Inflammatory macrophage treated with lipopolysaccharide for 1 hour (primary cell): ENCODE measurements at regions not wholly inside any gene's neighbourhood (a gene's known extent, or its start where the extent isn't known, plus 50 kb on each side); places are given as distances from the start of the nearest gene placed in this dataset.
"Not testable (repeated sequence)": the region's sequence is repeated elsewhere in the genome, so short reads cannot be mapped to it uniquely, and the experiment has no call there.

Experiments used
- DNase-seq, 2 donors: peaks; one replicate each; pipeline ENCODE4 v3.0.0-alpha.2; 2020 to 2022

DNA sequence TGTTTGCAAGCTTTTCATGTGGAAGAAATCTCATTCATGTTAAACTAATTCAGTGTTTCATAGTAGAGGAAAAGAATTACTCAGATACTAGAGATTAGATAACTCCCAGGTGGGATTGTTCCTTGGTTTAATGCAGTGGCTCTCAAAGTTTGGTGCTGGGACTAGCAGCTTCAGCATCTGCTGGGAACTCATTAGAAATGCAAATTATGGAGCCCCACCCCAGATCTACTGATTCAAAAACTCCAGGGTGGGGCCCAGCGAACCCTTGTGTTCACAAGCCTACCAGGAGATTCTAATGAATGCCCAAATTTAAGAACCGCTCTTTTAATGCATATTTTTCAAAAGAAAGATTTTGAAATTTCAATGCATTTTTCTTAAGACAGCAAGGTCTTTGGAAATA, 253.4 kb upstream of the CNTNAP4 start:
- DNase-seq = no peak

DNA sequence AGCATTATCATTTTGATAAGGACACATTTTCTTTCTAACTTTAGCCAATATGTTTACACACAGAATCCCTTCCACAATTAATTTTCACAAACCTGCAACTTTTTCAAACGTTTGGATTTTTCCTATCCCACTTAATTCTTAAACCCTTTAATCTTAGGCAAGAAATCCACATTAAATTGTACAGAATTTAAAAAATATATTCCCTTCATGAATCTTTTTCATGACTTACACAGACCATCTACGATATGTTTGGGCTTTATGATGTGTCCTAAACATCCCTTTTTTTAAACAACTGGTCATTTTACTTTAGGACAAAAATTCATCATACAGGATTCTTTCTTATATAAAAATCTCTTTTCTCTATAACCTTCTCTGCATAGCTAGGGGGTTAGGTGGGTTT, 241.5 kb upstream of the CNTNAP4 start:
- DNase-seq = no peak

GRCh38 chr16:76038097-76038496, 239.1 kb upstream of the CNTNAP4 start:
- DNase-seq = no peak

DNA sequence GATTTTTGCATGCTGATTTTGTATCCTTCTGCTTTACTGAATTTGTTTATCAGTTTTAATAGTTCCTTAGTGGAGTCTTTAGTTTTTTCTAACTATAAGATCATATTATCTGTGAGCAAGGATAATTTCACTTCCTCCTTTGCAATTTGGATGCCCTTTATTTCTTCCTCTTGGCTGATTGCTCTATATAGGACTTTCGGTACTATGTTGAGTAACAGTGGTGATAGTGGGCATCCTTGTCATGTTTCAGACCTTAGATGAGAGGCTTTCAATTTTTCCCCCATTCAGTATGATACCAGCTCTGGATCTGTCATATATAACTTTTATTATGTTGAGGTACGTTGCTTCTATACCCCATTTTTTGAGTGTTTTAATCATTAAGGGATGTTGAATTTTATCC, 224.5 kb upstream of the CNTNAP4 start:
- DNase-seq = no peak

DNA sequence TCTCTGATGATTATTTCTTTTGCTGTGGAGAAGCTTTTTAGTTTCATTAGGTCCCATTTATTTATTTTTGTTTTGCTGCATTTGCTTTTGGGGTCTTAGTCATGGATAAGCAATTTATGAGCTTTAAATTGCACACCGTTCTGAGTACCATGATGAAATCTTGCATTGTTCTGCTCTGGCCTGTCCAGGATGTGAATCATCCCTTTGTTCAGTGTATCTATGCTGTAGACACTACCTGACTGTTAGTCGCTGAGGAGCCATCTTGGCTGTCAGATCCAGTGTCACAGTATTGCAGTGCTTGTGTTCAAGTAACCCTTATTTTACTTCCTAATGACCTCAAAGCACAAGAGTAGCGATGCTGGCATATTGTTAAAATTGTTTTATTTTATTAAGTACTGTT, 218.0 kb upstream of the CNTNAP4 start:
- no peak for DNase-seq

DNA sequence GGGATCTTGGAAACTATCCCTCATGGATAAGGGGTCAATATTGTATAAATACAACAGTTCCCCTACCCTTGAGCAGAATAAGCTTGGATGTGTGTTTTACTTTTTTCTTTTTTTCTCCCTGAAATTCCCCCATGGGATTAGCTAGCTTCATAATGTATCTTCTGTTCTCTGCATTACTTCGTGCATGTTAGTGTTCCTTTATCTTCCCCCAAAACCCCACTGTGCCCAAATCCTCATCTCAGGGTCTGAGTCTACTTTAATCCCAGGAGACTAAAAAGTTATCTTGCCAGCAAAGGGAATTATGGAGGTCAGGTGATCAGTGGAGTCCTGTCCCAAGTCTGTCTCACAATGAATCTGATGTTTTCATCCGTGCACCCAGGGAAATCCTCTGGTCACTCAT, 217.5 kb upstream of the CNTNAP4 start:
- no peak for DNase-seq

DNA sequence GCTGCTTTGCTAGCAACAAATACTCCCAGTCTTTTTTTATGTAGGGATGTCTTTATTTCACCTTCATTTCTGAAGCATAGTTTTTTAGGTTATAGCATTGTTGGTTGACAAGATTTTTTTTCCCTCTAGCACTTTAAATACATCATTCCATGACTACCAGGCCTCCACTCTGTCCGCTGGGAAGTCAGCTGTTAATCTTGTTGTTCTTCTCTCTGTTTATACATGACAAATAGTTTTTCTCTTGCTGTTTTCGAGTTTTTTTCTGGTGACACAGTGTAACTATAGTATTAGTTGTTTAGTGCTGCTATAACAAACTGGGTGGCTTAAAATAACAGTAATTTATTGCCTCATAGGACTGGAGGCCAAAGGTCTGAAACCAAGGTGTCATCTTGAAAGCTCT, 205.5 kb upstream of the CNTNAP4 start:
- no peak for DNase-seq

GRCh38 chr16:76081967-76082366, 195.2 kb upstream of the CNTNAP4 start:
- DNase-seq = no peak

GRCh38 chr16:76106647-76107046, 170.6 kb upstream of the CNTNAP4 start:
- no peak for DNase-seq

GRCh38 chr16:76108460-76108859, 168.7 kb upstream of the CNTNAP4 start:
- DNase-seq = no peak

DNA sequence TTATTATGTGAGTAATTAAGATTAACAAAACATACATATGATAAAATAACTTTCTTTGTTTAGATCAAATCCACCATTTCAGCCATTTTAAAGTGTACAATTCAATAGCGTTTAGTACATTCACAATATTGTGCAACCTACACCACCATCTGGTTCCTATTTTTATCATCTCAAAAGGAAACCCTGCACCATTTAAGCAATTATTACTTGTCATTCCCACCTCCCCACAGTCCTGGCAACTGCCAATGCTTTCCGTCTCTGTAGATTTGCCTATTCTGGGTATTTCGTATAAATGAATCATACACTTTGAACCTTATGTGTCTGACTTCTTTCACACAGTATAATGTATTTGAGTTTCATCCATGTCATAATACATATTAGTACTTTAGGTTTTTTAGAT, 162.5 kb upstream of the CNTNAP4 start:
- DNase-seq = no peak

DNA sequence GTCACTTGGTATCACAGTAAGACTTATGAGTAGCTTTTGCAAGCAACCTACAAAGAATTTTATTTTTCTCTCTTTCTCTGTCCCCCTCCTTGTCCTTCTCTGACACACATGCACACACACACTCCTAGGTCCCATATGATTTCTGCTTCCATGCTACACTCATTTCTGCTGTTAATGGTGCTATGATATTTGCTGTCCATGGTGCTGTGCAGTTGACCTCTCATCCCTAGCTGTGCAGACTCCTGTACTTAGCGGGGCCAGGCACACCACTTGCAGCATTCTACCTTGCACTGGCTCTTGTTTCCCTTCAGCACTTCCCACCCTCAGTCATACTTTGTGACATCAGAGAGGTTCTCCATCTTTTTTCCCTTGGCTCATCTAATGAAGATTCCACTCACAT, 158.9 kb upstream of the CNTNAP4 start:
- DNase-seq = no peak

DNA sequence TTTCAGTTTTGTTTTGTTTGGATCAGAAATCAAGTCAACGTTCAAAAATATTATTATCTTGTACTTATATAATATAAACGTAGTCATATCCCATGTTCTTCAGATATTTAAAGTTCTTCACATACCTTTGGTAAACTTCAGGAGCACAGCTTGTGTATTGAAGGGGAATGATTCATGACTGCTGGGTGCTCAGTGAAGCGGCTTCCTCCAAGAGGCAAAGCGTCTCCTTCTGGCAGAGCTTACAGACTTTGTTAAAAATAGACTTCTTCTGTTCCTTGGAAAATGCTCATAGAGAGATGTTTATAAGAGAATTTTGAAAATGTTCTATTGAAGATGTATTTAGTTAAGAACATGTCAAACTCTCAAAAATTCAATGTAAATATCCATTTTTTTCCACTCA, 155.6 kb upstream of the CNTNAP4 start:
- no peak for DNase-seq

DNA sequence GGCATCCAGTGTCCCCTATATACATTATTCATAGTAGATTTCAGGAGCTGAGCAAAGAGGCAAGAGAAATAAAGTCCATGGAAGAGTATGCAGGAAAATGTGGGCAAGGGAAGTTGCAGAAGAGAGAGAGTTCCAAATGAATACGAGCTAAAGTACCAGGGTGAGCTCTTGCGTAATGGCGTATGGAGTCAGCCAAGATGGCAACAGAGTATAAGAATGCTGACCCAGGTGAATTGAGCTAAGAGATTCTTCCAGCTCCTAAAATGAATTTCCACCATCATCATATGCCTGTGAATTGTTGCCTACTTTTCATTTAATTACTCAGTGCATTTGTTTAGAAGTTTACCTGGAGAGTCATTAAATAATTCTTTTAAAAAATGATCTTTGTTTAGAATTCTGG, 153.2 kb upstream of the CNTNAP4 start:
- DNase-seq = no peak

DNA sequence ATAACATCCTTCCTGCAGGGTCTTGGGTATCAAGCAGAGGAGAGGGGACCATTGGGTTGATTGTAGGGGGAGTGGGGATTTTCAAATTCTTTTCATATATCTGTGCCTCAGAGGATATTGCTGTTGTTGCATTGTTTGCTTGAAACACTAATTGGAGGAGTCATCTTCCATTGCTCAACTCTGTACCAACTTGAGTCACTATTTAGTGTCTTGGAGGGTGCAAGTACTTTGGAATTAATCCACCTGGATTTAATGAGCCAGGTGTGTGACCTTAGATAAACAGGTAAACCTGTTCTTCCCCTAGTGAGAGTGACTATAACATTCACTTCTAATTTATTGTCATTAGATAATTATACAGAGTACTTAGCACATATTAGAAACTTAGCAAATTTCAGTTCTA, 151.3 kb upstream of the CNTNAP4 start:
- no peak for DNase-seq

DNA sequence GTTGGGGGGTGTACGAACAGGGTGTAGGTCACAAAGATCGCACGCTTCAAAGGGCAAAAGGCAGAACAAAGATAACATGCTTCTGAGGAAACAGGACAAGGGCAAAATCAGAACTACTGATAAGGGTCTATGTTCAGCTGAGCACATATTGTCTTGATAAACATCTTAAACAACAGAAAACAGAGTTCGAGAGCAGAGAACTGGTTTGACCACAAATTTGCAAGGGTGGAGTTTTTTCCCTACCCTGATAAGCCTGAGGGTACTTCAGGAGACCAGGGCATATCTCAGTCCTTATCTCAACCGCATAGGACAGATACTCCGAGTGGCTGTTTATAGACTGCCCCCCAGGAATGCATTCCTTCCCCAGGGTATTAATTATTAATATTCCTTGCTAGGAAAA, 139.1 kb upstream of the CNTNAP4 start:
- not testable (repeated sequence) for DNase-seq

DNA sequence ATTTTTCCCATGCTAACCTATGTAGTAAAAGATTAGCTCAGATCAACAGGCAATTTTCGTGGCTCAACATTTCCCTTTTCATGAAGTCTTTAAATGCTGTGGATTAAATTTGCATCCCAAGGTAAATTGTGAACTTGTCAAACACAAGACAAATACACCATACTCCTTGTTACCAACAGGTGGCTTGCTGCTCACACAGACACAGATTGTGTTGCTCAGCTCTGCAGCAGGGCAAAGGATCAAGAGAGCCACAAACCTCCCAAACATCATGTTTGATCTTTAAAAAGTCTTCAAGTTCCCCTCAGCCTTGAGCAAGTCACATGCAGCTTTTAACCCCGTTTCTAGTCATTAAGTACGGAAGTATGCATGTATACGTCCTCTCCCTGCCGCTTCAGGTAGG, 119.6 kb upstream of the CNTNAP4 start:
- DNase-seq = no peak

GRCh38 chr16:76162046-76162445, 115.2 kb upstream of the CNTNAP4 start:
- DNase-seq = no peak

DNA sequence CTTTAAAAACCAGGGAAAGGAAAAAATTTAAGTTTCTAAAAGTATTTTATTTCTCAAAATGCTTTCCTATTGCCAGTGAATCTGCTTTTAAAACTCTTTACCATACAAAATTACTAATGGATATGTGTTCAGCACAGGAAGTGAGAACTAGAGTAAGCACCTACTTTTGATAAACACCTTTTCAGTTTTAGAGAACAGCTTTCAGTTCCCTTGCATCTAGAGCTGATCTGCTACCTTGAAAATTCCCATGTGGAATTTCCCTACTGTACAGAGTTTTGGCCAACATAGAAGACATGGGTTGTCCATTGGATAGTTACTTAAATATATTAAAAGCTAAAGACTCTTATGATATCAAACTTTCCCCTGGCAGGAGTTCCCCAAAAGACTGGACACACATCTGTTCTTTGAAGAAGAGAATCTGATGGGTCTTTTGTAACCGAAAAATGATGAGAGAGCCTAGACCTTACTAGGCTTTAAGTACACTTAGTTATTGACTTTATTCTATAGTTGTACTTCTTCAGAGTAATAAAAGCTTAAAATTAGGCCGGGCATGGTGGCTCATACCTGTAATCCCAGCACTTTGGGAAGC, 112.1 kb upstream of the CNTNAP4 start:
- DNase-seq = no peak

DNA sequence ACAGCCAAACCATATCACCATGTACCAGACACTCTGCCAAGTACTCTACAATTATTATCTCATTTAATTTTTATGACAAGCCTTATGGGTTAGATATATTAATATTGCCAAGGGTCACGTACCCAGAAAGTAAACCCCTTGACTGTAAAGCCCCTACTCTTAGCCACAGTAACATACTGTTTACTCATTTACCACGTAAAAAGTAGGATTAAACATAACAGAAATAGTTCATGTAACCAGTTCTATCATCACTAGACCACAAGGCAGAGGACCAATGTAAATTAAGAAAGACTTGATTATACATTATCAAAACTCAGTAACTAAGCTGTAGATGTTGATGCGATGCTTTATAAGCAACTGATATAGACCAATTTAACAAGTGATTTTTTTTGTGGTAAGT, 101.5 kb upstream of the CNTNAP4 start:
- DNase-seq = no peak

DNA sequence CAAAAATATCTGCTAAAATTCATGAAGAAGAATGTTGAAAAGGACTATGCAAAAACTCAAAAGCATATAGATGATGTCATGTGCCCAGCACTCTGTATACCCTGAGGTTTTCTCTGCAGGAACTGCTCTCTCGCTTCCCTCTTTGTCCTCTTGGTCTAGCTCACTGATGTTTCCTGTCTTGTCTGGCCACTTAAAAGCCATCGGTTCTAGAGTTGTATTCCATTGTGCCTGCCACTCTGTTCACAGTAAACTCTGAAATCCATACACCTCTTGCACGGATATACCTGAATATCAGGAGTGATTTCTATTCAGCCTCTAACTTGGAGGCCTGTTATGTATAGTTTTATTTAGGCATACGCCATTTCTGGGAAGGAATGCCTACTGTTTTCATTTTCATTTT, 101.0 kb upstream of the CNTNAP4 start:
- DNase-seq = no peak

- no peak for DNase-seq
These were observed 100.6 kb upstream of the CNTNAP4 start for GRCh38 chr16:76176616-76177015.

DNA sequence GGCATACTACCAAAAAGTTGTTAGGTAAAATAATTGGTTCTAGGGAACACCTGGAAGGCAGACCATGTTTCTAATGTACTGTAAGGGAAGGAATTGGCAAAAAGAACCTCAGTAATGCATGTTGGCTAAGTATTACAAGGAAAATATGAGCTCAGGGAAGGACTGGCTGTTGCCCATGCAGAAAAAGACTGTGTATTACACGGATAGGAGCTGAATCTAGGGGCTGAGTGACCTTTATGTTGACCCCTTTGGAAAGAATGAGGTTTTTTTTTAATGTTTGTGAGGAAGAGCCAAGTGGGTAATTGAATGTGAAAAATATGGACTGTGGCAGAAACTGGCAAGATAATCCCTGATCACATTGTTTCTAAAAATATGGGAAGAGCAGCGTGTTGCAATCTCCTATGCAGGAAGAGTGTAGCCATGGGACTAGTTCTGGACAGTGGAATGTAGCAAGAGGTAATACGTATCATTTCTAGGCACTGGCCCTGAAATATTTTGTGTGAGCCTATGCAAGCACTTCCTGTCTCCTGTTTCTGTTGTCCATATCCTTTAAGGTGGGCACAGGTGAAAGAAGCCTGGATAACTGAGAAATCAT, 95.1 kb upstream of the CNTNAP4 start:
- DNase-seq = no peak

DNA sequence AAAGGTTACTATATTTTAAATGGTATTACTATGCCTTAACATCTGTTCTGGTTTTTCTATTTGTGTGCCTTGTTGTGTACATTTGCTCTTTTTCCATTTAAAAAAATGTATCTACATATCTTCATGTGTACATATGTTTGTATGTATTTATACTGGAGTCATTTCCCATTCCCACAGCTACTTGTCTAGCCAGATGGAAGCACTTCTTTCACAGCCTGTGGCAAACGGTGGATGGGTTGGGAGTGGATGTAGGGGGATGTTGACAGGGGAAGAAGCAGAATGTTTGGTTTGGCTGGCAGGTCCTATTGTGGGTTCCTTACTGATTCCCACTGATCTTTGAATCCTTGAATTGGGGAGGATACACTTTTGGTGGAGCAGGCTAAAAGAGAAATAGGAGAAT, 93.6 kb upstream of the CNTNAP4 start:
- DNase-seq = no peak

DNA sequence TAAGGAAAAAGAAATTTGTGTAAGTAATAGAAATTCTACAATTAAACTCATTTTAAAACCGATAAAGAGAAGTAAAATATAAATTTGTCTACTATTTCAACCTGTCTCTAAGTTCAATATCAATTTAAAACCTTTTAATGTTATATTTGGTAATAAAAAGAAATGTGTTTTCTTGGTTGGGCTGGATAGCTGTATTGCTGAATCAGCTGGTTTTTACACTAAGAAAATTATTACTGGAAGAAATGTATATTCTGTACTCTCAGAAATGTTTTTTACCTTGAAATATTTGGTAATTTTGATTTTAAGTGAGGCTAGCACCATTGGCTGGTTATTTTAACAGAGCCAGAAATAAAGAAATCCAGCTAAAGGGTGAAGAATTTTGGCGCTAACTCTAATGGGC, 87.1 kb upstream of the CNTNAP4 start:
- no peak for DNase-seq

- DNase-seq = no peak
These were observed 86.7 kb upstream of the CNTNAP4 start for GRCh38 chr16:76190480-76190879.
